GM23338 (cell line): ENCODE measurements at regions not wholly inside any gene's neighbourhood (a gene's known extent, or its start where the extent isn't known, plus 50 kb on each side); places are given as distances from the start of the nearest gene placed in this dataset.

Source experiments
- ATAC-seq: fragments of 200-7000 bp; cut with Tn5 transposase; 3 replicates; pipeline ENCODE4 v1.9.1; 2020
- DNase-seq: peaks from one replicate; pipeline ENCODE4 v3.0.0-alpha.2; 2015; ENCODE audit warnings: low spot score
- H2AFZ ChIP-seq: fragments of 200-600 bp; sonication (generic); 2 replicates; pipeline ENCODE4 v1.8.0; 2016; ENCODE audit warnings: antibody characterized with exemption, mild to moderate bottlenecking, moderate library complexity
- H3F3A ChIP-seq: fragments of 200-600 bp; sonication (generic); replicated peaks from 2 replicates; pipeline ENCODE4 v1.8.0; 2017; ENCODE audit warnings: antibody characterized with exemption, mixed run types, low read depth
- H3K27ac ChIP-seq: fragments of 200-600 bp; sonication (generic); 2 replicates; pipeline ENCODE4 v1.6.1; 2016; ENCODE audit warnings: low read depth
- H3K27me3 ChIP-seq: fragments of 200-600 bp; sonication (generic); 2 replicates; pipeline ENCODE4 v1.8.0; 2016; ENCODE audit warnings: mild to moderate bottlenecking, mixed run types, moderate library complexity; ENCODE audit not compliant: insufficient read depth
- H3K36me3 ChIP-seq: fragments of 200-600 bp; sonication (generic); 2 replicates; pipeline ENCODE4 v1.8.0; 2016; ENCODE audit warnings: mild to moderate bottlenecking; ENCODE audit not compliant: insufficient read depth
- H3K4me1 ChIP-seq: fragments of 200-600 bp; sonication (generic); 2 replicates; pipeline ENCODE4 v1.8.0; 2016; ENCODE audit warnings: mild to moderate bottlenecking, moderate library complexity; ENCODE audit not compliant: insufficient read depth
- H3K4me2 ChIP-seq: fragments of 200-600 bp; sonication (generic); 2 replicates; pipeline ENCODE4 v1.7.1; 2017; ENCODE audit warnings: mixed run types
- H3K4me3 ChIP-seq: fragments of 200-600 bp; sonication (generic); 2 replicates; pipeline ENCODE4 v1.6.1; 2016; ENCODE audit warnings: mixed run types
- H3K79me2 ChIP-seq: fragments of 200-600 bp; sonication (generic); replicated peaks from 2 replicates; pipeline ENCODE4 v1.8.0; 2017; ENCODE audit warnings: mild to moderate bottlenecking; ENCODE audit not compliant: insufficient read depth
- H3K9me2 ChIP-seq: fragments of 200-600 bp; sonication (generic); 2 replicates; pipeline ENCODE4 v1.8.0; 2017; ENCODE audit not compliant: insufficient read depth
- H4K20me1 ChIP-seq: fragments of 200-600 bp; sonication (generic); replicated peaks from 2 replicates; pipeline ENCODE4 v1.8.0; 2017; ENCODE audit warnings: mild to moderate bottlenecking; ENCODE audit not compliant: insufficient read depth
- H3K27ac Mint-ChIP-seq: 2 replicates; pipeline ENCODE4 v1.8.0; 2020; ENCODE audit warnings: inconsistent platforms, mild to moderate bottlenecking, moderate library complexity, mixed read lengths
- H3K27me3 Mint-ChIP-seq: 3 replicates; pipeline ENCODE4 v1.8.0; 2022; ENCODE audit warnings: low read depth, mild to moderate bottlenecking, moderate library complexity, mixed read lengths, inconsistent platforms; ENCODE audit not compliant: insufficient read depth, poor library complexity
- H3K36me3 Mint-ChIP-seq: 3 replicates; pipeline ENCODE4 v1.8.0; 2021; ENCODE audit warnings: low read depth, mild to moderate bottlenecking, inconsistent platforms, moderate library complexity, mixed read lengths
- H3K4me1 Mint-ChIP-seq: 3 replicates; pipeline ENCODE4 v1.8.0; 2020; ENCODE audit warnings: mild to moderate bottlenecking, inconsistent platforms, mixed read lengths
- H3K4me3 Mint-ChIP-seq: 3 replicates; pipeline ENCODE4 v1.8.0; 2021; ENCODE audit warnings: moderate library complexity, mild to moderate bottlenecking, inconsistent platforms, mixed read lengths
- H3K9me3 Mint-ChIP-seq: 3 replicates; pipeline ENCODE4 v1.8.0; 2020; ENCODE audit warnings: moderate library complexity, mild to moderate bottlenecking, inconsistent platforms, mixed read lengths
- CREB1 ChIP-seq: fragments of 250-450 bp; sonication (Bioruptor Pico); IDR thresholded peaks from 2 replicates; pipeline ENCODE4 v1.5.0; 2020; ENCODE audit warnings: low read depth, mild to moderate bottlenecking, moderate library complexity
- CTCF ChIP-seq, 2 experiments: fragments of 200-600 bp in 1 of 2; sonication (generic) in 1 of 2; conservative IDR thresholded peaks; 2 replicates each; pipeline versions ENCODE4 v1.5.1 to v1.6.1; 2016 to 2017; ENCODE audit warnings: antibody characterized with exemption in 2 of 2, low read depth in 2 of 2, mild to moderate bottlenecking in 2 of 2, moderate library complexity in 1 of 2
- EZH2 ChIP-seq: fragments of 200-600 bp; sonication (generic); IDR thresholded peaks from one replicate; pipeline ENCODE4 v1.8.0; 2017; ENCODE audit warnings: antibody characterized with exemption, mild to moderate bottlenecking, low read depth; ENCODE audit not compliant: unreplicated experiment
- EZH2phosphoT487 ChIP-seq: fragments of 200-600 bp; sonication (generic); IDR thresholded peaks from one replicate; pipeline ENCODE4 v1.8.1; 2018; ENCODE audit warnings: antibody characterized with exemption; ENCODE audit not compliant: unreplicated experiment
- JUNB ChIP-seq: IDR thresholded peaks from one replicate; pipeline ENCODE4 v1.6.1; 2016; ENCODE audit warnings: antibody characterized with exemption; ENCODE audit not compliant: unreplicated experiment
- NANOG ChIP-seq: IDR thresholded peaks from 2 replicates; pipeline ENCODE4 v1.6.1; 2016; ENCODE audit warnings: antibody characterized with exemption, borderline replicate concordance
- POLR2AphosphoS5 ChIP-seq: IDR thresholded peaks from 2 replicates; pipeline ENCODE4 v1.6.1; 2016; ENCODE audit warnings: antibody characterized with exemption, low read depth
- REST ChIP-seq: IDR thresholded peaks from one replicate; pipeline ENCODE4 v1.6.1; 2018; ENCODE audit warnings: antibody characterized with exemption; ENCODE audit not compliant: unreplicated experiment
- STAT1 ChIP-seq: IDR thresholded peaks from one replicate; pipeline ENCODE4 v1.6.1; 2016; ENCODE audit warnings: antibody characterized with exemption; ENCODE audit not compliant: unreplicated experiment
- ZNF114 ChIP-seq: fragments of 250-450 bp; sonication (Bioruptor Pico); IDR thresholded peaks from 2 replicates; pipeline ENCODE4 v1.5.0; 2020; ENCODE audit warnings: mild to moderate bottlenecking, moderate library complexity
- ZNF331 ChIP-seq: fragments of 250-450 bp; sonication (Bioruptor Pico); IDR thresholded peaks from 2 replicates; pipeline ENCODE4 v1.5.0; 2020; ENCODE audit warnings: low read depth, mild to moderate bottlenecking, moderate library complexity
- ZNF462 ChIP-seq: fragments of 250-450 bp; sonication (Bioruptor Pico); IDR thresholded peaks from 2 replicates; pipeline ENCODE4 v1.5.0; 2020; ENCODE audit warnings: mild to moderate bottlenecking, moderate library complexity
- TF ChIP-seq, protein P1 (sequence below): IDR thresholded peaks from 2 replicates; pipeline ENCODE4 v1.6.1; 2016; ENCODE audit warnings: antibody characterized with exemption

GRCh38 chr3:115385774-115386730 is 237.3 kb upstream of the GAP43 start:
- H3K79me2 ChIP-seq, result no peaks in the 10 kb centered on the region
- H3K4me3 Mint-ChIP-seq, result no peak overlapping the region
- no peaks in the 10 kb centered on the region for H3K36me3 Mint-ChIP-seq
- DNase-seq (no peak), ATAC-seq (no peak)
- no peaks in the 10 kb centered on the region for H4K20me1 ChIP-seq
- H3K27me3 ChIP-seq, result no peaks in the 10 kb centered on the region
- H3F3A ChIP-seq, result no peaks in the 10 kb centered on the region
- no peak for TF ChIP-seq EZH2phosphoT487
- TF ChIP-seq NANOG, result no peak
- no peak; the same call in 1 of the 2 replicates for TF ChIP-seq ZNF462 (CRISPR knock-in tag)
- no peak for TF ChIP-seq ZNF331 (CRISPR knock-in tag)
- TF ChIP-seq REST, result no peak
- TF ChIP-seq, protein P1, sequence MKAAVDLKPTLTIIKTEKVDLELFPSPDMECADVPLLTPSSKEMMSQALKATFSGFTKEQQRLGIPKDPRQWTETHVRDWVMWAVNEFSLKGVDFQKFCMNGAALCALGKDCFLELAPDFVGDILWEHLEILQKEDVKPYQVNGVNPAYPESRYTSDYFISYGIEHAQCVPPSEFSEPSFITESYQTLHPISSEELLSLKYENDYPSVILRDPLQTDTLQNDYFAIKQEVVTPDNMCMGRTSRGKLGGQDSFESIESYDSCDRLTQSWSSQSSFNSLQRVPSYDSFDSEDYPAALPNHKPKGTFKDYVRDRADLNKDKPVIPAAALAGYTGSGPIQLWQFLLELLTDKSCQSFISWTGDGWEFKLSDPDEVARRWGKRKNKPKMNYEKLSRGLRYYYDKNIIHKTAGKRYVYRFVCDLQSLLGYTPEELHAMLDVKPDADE, result no peak
- no peak for TF ChIP-seq POLR2AphosphoS5
- no peak for TF ChIP-seq CTCF (conservative IDR thresholded peaks at IDR 0.05; ENCODE audit: low read depth in 2 of 2)
- TF ChIP-seq ZNF114 (CRISPR knock-in tag), result no peak
- TF ChIP-seq EZH2, result no peak
- no peak for TF ChIP-seq JUNB
- TF ChIP-seq CREB1, result no peak
- no peak for TF ChIP-seq STAT1
- no peak overlapping the region for H2AFZ ChIP-seq
- H3K4me3 ChIP-seq, result no peak overlapping the region
- H3K27ac ChIP-seq, result no peak overlapping the region
- H3K4me1 ChIP-seq, result peaks cover 10% of the 10 kb centered on the region; the same call in 1 of the 2 replicates
- no peak overlapping the region; the same call in 1 of the 2 replicates for H3K4me2 ChIP-seq
- no peak overlapping the region for H3K27ac Mint-ChIP-seq
- H3K9me2 ChIP-seq, result 0 out of 2 replicates have a peak, but pooled peaks cover 3% of the 10 kb centered on the region
- no peaks in the 10 kb centered on the region for H3K36me3 ChIP-seq
- H3K27me3 Mint-ChIP-seq, result no peaks in the 10 kb centered on the region
- H3K9me3 Mint-ChIP-seq, result no peaks in the 10 kb centered on the region
- peaks cover 19% of the 10 kb centered on the region for H3K4me1 Mint-ChIP-seq
